PC-9 (cell line): ENCODE measurements at regions not wholly inside any gene's neighbourhood (a gene's known extent, or its start where the extent isn't known, plus 50 kb on each side); places are given as distances from the start of the nearest gene placed in this dataset.

Experiments
- CTCF ChIP-seq: fragments of 200-600 bp; sonication (generic); conservative IDR thresholded peaks from 2 replicates; pipeline ENCODE4 v1.6.1; 2017; ENCODE audit warnings: mixed run types, antibody characterized with exemption, mild to moderate bottlenecking, moderate library complexity
- EZH2 ChIP-seq: fragments of 200-600 bp; sonication (generic); IDR thresholded peaks from 2 replicates; pipeline ENCODE4 v1.8.0; 2017; ENCODE audit warnings: antibody characterized with exemption, low read depth

- TF ChIP-seq CTCF (no peak), EZH2 (no peak)
Measured at GRCh38 chr16:13848795-13849194, 71.2 kb upstream of the ERCC4 start.
